HG03354 (cell line): ENCODE measurements at regions not wholly inside any gene's neighbourhood (a gene's known extent, or its start where the extent isn't known, plus 50 kb on each side); places are given as distances from the start of the nearest gene placed in this dataset.

Experiments
- ATAC-seq: cut with Tn5 transposase; IDR thresholded peaks from one replicate; pipeline ENCODE4 v1.9.1; 2021; ENCODE audit warnings: mild to moderate bottlenecking; ENCODE audit not compliant: unreplicated experiment, poor library complexity, severe bottlenecking

DNA sequence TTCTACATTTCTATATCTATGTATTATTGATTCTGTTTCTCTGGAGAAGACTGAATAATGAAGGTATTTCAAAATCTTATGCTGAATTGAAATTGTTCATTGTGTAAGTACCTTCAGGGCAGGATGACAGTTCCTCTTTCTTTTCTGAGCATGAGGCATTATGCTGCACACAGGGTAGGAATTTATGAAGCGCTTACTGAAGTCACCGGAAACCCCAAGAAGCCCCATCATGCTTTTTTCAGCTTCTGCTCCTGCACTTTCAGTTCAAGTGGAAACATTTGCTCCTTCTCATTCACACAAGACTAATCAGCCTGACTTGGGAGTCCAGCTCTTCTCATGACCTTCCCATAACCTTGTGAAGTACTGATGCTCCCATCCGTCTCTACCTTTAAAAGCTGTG is 314.7 kb upstream of the SORL1-AS1 start:
- ATAC-seq = peak; percentile 72

GRCh38 chr11:121766991-121767390 is 314.2 kb upstream of the SORL1-AS1 start:
- ATAC-seq = peak; percentile 13

- no peak for ATAC-seq
Observed at GRCh38 chr11:121766166-121766565, 313.4 kb upstream of the SORL1-AS1 start.

DNA sequence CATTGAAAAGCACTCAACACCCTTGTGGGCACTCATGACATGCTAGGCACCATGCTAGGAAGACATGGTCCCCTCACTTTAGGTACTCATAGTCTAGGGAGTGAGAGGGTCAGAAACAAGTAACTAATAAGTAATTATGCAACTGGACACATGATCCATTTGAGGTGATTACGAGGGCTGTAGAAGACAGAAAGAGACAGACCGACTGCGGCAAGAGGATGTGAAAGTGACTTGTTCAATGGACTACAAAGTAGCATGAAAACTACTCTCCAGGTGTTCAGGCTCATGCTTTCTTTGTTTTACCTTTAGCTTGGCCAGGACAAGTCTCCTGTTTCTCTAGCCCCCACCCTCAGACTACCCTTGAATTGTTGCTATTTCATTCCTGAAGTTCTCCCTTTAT is 310.8 kb upstream of the SORL1-AS1 start:
- peak; percentile 88 for ATAC-seq

- ATAC-seq = no peak
Observed at GRCh38 chr11:121762820-121763219, 310.1 kb upstream of the SORL1-AS1 start.

DNA sequence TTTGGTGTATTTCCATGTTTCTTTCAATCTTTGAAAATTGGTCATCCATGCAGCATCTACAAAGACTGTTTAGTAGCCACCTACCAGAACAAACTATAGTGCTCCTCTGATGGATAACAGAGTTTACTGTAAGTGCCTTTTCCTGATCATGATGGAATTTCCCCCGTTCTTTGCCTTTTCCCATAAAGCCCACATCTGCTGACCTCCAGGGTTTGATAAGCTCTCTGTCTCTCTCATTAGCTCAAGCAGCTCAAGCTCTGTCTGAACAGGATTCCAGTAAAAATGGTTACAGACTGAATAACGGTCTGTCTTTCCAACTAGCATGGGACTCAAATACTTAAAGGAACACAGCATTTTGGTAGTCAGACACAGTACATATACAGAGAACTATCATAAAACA is 308.4 kb upstream of the SORL1-AS1 start:
- no peak for ATAC-seq

DNA sequence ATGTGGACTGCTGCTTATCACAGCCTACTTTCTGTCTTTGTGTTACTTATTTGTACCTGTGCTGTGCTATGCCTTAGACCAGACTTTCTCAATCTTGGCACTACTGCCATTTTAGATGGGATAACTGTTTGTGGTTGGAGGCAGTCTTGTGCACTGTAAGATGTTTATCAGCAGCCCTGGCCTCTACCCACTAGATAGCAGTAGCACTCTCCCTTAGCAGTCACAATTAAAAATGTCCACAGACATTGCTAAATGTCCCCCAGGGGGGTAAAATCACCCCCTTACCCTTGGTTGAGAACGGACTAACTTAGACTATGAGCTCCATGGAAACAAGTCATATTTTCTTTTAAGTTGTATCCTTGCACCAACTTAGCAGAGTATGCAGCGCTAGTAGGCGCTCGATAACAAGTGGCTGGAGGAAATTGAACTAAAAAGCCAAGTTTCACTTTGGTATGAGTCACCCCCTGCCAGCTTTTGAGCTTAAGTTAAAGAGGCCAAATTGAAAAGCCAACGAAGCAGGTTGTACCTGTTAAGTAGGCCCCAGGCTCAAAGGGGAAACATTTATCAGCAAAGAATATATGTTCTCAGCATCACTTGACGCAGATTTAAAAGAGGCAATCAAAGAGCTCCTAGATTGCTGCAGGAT is 304.8 kb upstream of the SORL1-AS1 start:
- ATAC-seq = no peak

DNA sequence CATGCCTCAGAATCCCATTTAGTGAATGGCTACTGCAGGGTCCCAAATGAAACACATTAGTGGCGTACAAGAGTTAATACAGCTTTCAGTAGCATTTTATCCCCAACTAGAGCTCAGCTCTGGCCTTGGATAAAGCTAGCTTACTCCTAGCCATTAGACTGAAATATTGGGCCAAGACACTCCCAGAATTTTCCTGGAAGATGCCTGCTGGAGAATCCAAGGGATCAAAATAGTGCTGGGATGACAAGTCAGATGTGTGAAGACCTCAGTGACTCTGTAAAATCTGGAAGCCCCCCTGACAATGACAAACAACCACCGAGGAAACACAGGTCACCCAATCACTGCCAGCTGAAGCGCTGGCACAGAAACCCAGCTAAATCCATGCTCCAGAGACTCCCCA is 303.1 kb upstream of the SORL1-AS1 start:
- no peak for ATAC-seq

DNA sequence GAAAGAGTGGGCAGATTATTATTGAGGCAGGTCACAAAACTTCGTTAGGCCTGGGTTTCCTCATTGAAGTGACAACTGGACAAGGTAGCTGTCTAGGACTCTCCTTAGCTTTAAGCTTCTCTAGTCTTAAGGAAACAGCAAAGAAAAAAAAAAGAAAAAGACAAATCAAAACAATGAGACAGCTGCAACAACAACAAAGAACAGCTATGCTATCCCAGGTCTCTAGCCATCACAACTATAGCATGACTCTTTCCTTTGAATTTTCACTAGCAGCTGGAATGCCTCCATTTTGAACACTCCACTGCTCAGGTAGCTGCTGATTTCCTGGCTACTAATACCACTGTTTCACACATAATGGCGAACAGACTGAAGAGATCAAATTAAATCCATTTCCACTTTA is 302.4 kb upstream of the SORL1-AS1 start:
- no peak for ATAC-seq

DNA sequence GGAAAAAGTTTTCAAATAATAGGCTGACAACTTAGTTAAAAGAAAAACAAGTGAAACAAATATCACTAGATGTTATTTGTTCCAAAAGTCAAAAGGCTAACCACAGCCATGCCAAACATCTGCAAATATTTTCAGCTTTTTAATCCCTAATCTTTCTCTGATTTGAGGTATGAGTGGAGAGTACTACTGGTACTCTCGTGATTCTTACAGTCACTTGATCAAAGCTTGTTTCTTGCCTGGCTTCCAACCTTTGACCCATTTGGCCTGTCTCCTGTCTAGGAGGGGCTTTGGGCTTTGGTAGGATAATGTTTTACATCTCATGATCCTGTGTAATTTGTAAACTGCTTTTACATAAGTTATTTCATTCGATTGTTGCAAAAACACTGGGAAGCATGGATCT is 301.8 kb upstream of the SORL1-AS1 start:
- no peak for ATAC-seq

DNA sequence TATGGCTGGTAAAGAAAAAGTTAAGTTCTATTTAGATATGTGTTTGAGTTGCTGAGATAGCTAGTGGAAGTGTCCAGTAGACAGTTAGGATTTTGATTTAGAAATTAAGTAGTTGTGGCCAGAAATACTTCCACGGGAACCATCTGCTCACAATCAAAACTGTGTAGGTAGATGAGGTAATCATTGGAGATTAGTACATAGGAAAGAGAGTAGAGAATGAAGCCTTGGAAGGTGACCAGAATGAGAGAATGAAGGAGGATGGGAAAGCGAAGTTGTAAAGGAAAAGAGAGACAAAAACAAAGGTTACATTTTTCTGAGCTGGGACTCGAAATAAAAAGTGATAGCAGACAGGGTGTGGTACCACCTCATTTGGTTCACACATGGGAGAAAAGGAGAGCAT is 296.9 kb upstream of the SORL1-AS1 start:
- no peak for ATAC-seq

DNA sequence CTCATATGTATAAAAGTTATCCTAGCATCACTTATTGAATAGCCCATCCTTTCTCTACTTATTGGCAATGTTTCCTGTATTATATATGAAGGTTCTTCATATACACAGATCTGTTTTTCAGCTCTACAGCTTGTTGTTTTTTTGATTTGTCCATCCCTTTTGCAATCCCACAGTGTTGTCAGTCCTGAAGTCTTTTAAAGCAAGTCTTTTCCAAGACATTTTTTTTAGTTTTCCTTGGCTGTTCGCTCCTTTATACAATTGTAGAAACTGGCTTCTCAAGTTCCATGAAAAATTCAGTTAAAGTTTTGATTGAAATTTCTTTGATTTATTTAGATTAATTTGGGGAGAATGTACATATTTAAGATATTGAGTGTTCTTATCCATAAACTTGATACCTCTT is 295.3 kb upstream of the SORL1-AS1 start:
- ATAC-seq = no peak

DNA sequence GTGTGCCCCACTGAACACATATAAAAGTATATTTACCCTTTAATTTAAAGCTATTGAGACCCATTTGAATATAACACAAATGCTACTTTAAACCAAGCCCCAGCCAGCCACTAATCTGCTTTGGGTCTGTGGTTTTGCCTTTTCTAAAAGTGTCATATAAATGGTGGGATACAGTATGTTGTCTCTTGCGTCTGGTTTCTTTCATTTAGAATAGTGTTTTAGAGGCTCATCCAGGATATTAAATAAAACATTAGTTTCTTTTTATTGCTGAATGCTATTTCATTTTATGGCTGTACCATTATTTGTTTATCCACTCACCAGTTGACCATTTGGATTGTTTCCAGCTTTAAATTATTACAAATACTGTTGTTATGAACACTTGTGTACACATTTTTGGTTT is 290.5 kb upstream of the SORL1-AS1 start:
- ATAC-seq = no peak

DNA sequence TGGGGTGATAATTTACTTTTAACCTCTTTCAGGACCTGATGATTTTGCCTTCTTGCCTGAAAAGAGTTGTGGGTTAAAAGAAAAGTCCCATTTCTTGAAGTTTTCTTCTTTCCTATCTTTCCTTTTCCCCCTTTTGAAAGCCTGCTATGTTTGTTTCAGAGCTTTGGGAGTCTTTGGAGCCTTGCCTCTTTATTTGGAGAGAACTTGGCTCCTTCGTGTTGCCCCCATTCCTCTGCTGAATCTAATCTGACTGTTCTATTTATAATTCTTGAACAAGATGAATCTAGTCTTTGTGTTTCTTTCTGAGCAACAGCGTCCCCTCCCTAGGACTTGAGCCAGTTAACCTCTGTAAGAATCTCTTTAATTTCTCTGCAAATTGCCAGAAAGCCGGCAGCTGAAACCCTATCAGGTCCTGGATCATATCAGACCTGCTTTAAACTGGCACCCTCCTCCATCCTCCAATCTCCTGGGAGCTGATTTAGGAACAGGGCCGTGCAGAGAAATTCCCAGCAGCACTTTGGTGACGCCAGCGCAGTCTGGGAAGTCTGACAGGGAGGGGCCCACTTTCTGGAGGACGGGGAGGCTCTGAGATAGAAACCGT is 289.1 kb upstream of the SORL1-AS1 start:
- no peak for ATAC-seq

GRCh38 chr11:121741351-121741760 is 288.6 kb upstream of the SORL1-AS1 start:
- ATAC-seq = no peak

DNA sequence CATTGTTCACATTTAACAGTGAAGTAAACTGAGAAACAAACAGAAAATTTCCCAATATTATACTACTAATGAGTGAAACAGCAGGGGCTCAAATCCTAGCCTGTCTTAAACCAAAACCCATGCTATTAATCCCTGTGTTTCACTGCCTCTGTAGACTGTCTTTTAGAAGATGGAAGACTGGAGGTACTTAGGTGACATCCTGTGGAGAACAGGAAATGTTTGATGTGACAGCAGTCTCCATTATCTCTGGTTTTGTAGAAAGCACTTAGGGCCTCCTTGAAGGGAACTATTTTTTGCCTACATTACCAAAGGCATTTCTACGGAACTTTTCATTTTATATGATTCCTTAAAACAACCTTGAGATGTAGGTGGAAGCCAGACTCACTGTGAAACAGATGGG is 288.1 kb upstream of the SORL1-AS1 start:
- no peak for ATAC-seq

DNA sequence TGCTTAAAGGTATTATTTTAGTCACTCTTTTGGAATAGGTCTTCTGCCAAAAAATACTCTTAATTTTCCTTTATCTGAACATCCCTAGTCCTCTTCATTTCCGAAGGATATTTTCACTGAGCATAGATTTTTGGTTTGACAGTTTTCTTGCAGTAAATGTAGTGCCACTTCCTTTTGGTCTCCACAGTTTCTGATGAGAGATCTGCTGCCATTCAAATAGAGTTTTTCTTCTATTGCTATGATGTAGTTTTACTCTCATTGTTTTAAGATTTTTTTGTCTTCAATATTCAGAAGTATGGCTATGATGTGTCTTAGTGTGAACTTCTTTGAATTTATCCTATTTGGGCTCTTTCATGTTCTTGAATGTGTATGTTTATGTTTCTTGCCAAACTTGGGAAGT is 281.1 kb upstream of the SORL1-AS1 start:
- ATAC-seq = no peak

DNA sequence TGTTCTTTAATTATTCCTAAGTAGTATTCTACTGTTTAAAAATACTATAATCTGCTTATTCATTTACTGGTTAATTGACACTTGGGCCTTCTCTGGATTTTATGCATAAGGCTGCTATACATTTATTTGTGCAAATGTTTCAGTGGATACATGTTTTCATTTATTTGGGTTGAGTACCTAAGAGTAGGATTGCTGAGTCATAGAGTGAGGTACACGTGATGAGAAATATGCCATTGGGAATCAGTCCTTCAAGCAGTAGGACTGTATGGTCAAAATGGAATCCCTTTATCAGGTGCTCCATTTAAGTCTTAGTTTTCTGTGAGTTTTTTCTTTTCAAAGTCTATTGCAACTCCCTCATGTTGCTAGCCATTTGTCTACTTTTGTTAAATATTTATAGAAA is 275.2 kb upstream of the SORL1-AS1 start:
- no peak for ATAC-seq

DNA sequence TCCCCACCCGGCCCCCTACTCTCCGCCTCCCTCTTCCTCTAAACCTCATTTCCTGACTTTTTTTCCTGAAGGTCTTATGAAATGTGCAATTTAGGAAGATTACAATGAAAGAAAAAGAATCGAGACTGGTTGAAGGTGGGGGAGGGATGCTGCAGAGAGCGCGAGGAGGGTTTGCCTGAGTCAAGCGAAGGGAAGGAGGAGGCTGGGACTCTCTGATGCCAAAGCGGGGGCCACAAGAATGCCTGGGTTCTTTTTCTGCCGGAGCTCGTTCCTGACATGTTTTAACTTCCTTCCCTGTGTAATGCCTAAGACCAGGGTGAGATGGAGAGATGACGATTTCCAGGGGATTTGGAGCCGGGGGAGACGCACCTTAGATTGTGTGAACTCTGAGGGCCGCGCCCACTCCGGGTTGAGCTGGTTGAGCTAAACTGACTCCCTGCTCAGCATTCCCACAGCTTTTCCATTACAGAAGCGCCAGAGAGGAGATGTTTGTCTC is 270.5 kb upstream of the SORL1-AS1 start:
- no peak for ATAC-seq

DNA sequence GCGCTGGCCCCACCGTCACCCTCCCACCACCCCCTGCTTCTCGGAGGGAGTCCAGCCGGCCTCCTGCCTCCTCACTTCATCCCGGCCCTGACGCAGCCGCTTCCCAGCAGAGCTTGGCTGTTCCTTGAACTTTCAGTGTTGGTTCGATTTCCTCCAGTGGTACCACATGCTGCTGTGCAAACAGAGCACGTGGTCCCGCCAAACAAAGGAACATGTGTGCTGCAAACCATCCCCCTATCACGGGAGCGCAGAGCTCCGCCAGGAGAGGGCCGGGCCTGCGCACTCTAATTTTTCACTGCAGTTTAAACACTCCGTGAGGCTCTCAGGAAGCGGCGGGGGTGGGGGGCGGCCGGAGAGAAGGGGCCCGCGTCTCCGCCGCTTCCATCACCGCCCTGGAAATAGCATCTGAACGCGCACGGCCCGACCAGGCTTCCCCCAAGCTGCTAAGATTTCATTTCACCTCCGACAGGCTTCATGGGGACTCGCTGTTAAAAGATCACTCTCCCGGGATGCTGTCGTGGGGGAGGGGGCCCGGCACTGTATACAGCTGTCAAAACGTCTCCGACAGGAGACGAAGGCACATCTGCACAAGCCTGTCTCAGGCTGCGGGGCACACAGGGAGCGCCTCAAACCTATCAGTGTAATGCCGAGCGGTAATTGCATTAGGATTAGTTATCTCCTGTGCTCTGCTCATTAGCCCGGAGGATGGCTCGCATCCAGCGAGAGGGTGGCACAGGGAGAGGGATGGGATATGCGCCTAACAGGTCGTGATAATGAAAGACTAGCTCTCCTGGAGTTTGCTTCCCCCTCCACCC is 269.9 kb upstream of the SORL1-AS1 start:
- ATAC-seq = no peak

GRCh38 chr11:121721961-121722360 is 269.2 kb upstream of the SORL1-AS1 start:
- ATAC-seq = no peak
